ENCODE measurements at regions not wholly inside any gene's neighbourhood (a gene's known extent, or its start where the extent isn't known, plus 50 kb on each side); places are given as distances from the start of the nearest gene placed in this dataset.
A peak's percentile ranks its signal among the peaks of the same experiment; 100 is the strongest.

- Mint-ChIP-seq H3K27ac (no peak overlapping the region), H3K4me3 (no peak overlapping the region), H3K9me3 (no peaks in the 10 kb centered on the region), H3K36me3 (no peaks in the 10 kb centered on the region), H3K27me3 (ENCODE audit: low read depth) (peaks cover 9% of the 10 kb centered on the region), H3K4me1 (peaks cover 28% of the 10 kb centered on the region)
- TF ChIP-seq, protein P1, sequence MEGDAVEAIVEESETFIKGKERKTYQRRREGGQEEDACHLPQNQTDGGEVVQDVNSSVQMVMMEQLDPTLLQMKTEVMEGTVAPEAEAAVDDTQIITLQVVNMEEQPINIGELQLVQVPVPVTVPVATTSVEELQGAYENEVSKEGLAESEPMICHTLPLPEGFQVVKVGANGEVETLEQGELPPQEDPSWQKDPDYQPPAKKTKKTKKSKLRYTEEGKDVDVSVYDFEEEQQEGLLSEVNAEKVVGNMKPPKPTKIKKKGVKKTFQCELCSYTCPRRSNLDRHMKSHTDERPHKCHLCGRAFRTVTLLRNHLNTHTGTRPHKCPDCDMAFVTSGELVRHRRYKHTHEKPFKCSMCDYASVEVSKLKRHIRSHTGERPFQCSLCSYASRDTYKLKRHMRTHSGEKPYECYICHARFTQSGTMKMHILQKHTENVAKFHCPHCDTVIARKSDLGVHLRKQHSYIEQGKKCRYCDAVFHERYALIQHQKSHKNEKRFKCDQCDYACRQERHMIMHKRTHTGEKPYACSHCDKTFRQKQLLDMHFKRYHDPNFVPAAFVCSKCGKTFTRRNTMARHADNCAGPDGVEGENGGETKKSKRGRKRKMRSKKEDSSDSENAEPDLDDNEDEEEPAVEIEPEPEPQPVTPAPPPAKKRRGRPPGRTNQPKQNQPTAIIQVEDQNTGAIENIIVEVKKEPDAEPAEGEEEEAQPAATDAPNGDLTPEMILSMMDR (IDR thresholded peaks at IDR 0.05; ENCODE audit: unreplicated experiment), result no peak
- DNase-seq (ENCODE audit: low spot score in 2 of 2, unreplicated experiment in 2 of 2), result no peak
Observed at GRCh38 chr14:100408350-100409002, 85.3 kb downstream of the SLC25A47 start.

DNA sequence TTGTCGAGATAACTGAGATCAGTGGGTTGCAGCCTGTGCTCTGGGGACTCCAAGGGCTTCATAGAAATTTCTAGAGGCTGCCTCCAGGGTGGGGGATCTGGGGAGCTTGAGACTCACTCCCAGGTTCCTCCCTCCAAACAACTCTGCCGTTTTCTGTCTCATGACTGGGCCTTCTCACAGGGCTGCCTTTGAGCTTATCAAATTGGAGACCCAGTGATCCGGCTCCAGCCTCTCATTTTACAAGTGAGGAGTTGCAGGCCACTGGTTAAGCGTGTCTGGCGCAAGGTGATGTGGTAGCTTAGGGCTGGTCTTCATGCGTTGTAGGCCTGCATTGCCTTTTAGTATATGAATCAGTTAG lies 85.8 kb downstream of the SLC25A47 start:
- Mint-ChIP-seq H3K27ac (no peak overlapping the region), H3K4me1 (peaks cover 28% of the 10 kb centered on the region), H3K4me3 (no peak overlapping the region), H3K27me3 (ENCODE audit: low read depth) (peaks cover 6% of the 10 kb centered on the region), H3K9me3 (no peaks in the 10 kb centered on the region), H3K36me3 (no peaks in the 10 kb centered on the region)
- TF ChIP-seq, protein P1 (IDR thresholded peaks at IDR 0.05; ENCODE audit: unreplicated experiment), result no peak
- DNase-seq (ENCODE audit: low spot score in 2 of 2, unreplicated experiment in 2 of 2), result no peak

DNA sequence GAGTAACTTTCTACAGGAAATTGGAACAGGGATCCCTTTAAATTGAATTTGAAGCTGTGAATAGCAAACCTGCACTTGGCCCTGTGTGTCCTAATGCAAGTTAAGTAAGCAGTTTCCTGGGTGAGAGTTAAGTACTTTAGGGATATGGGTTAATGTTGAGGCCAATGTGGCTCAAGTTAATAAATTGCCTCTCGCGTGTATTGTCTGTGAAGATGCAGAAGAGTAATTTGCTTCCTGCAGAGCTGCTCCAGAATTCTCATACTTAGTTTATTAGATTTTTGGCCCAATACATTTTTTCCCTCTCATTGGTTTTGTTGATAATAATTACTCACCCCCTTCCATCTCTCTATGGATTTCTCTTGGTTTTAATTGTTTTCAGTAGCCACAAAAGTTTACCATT lies 86.5 kb downstream of the SLC25A47 start:
- DNase-seq (ENCODE audit: low spot score in 2 of 2, unreplicated experiment in 2 of 2), result no peak
- Mint-ChIP-seq H3K4me3 (no peak overlapping the region), H3K4me1 (peaks cover 28% of the 10 kb centered on the region), H3K36me3 (no peaks in the 10 kb centered on the region), H3K27ac (no peak overlapping the region), H3K27me3 (ENCODE audit: low read depth) (peaks cover 3% of the 10 kb centered on the region), H3K9me3 (no peaks in the 10 kb centered on the region)
- TF ChIP-seq, protein P1 (IDR thresholded peaks at IDR 0.05; ENCODE audit: unreplicated experiment), result no peak

DNA sequence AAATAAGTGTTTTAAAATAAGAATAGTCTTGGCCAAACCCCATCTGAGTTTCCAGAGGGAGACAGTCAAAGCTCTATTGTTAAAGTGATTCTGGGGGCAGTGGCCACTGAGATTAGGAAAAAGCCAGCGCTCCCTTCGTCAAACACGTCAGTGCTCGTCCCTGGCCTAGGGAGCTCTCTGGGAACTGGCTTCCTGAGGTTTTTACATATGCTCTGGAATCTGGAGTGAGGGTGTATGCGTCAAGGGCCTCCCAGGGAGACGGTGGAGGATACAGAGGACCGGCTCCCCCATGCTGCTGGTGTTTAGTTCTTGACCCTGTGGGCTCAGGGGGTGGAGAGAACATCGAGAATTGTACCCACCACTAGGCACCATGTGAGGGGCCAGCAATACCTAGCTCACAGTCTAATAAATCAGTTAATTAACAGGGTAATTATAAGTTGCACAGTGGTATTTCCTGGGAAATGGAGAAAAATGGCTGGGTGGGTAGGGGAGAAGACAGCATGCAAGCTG lies 87.0 kb downstream of the SLC25A47 start:
- Mint-ChIP-seq H3K27ac (peak overlapping the region; percentile 36), H3K4me1 (peaks cover 28% of the 10 kb centered on the region), H3K4me3 (no peak overlapping the region), H3K27me3 (ENCODE audit: low read depth) (peaks cover 3% of the 10 kb centered on the region), H3K36me3 (no peaks in the 10 kb centered on the region), H3K9me3 (no peaks in the 10 kb centered on the region)
- no peak for DNase-seq (ENCODE audit: low spot score in 2 of 2, unreplicated experiment in 2 of 2)
- TF ChIP-seq, protein P1 (IDR thresholded peaks at IDR 0.05; ENCODE audit: unreplicated experiment), result no peak

- no peaks in the 10 kb centered on the region for H3K36me3 Mint-ChIP-seq
- TF ChIP-seq, protein P1 (IDR thresholded peaks at IDR 0.05; ENCODE audit: unreplicated experiment), result no peak
- no peak overlapping the region for H3K27ac Mint-ChIP-seq
- H3K4me3 Mint-ChIP-seq, result no peak overlapping the region
- peaks cover 3% of the 10 kb centered on the region for H3K27me3 Mint-ChIP-seq (ENCODE audit: low read depth)
- H3K4me1 Mint-ChIP-seq, result peaks cover 12% of the 10 kb centered on the region
- no peak for DNase-seq (ENCODE audit: low spot score in 2 of 2, unreplicated experiment in 2 of 2)
- no peaks in the 10 kb centered on the region for H3K9me3 Mint-ChIP-seq
Observed at GRCh38 chr14:100413699-100414098, 90.6 kb downstream of the SLC25A47 start.
